Endothelial cell of umbilical vein (primary cell): ENCODE measurements at regions not wholly inside any gene's neighbourhood (a gene's known extent, or its start where the extent isn't known, plus 50 kb on each side); places are given as distances from the start of the nearest gene placed in this dataset.

Source experiments
- BruUV-seq: library from RNA; stranded (reverse); fragments of 400-500 nt; replicated peaks from 2 replicates; lab custom pipeline; 2021; lab: Mats Ljungman, UMichigan
- CTCF ChIA-PET: fragments of 300-600, 350-600 bp; sonication (Branson Sonifier 250); formaldehyde crosslinking; loops from one replicate; lab custom pipeline; 2021; ENCODE audit warnings: antibody characterized with exemption, inconsistent platforms; lab: Charles Lee
- POLR2A ChIA-PET: fragments of 300-600, 350-600 bp; sonication (Branson Sonifier 250); formaldehyde crosslinking; loops from one replicate; lab custom pipeline; 2021; ENCODE audit warnings: antibody characterized with exemption, inconsistent platforms; lab: Charles Lee
- DNase-seq: peaks from one replicate; pipeline ENCODE4 v3.0.0-alpha.2; 2011; ENCODE audit warnings: low read depth, low spot score
- FAIRE-seq: peaks from 2 replicates; lab custom pipeline; 2011; peaks lifted over from hg19 to GRCh38; lab: Jason Lieb, UNC
- H2AFZ ChIP-seq: 2 replicates; pipeline ENCODE4 v1.6.0; 2012; ENCODE audit warnings: low read depth, low read length, control low read depth, inconsistent platforms
- H3K27ac ChIP-seq: 2 replicates; pipeline ENCODE4 v1.5.1; 2011; ENCODE audit warnings: low read depth, mild to moderate bottlenecking, control low read depth, low read length, moderate library complexity; ENCODE audit not compliant: insufficient read depth
- H3K27me3 ChIP-seq, 2 experiments: 2 replicates each; pipeline versions ENCODE4 v1.6.0 to v1.6.1; 2011; ENCODE audit warnings: low read length in 2 of 2, mixed read lengths in 1 of 2; ENCODE audit not compliant: control insufficient read depth in 2 of 2, insufficient read depth in 2 of 2
- H3K36me3 ChIP-seq, 2 experiments: 2 replicates in 1 of 2; 3 replicates in 1 of 2; pipeline ENCODE4 v1.5.1; 2011; ENCODE audit warnings: low read length in 2 of 2, mild to moderate bottlenecking in 1 of 2, moderate library complexity in 1 of 2; ENCODE audit not compliant: control insufficient read depth in 2 of 2, insufficient read depth in 2 of 2; ENCODE audit errors: extremely low read depth in 1 of 2
- H3K4me1 ChIP-seq: 3 replicates; pipeline ENCODE4 v1.5.1; 2011; ENCODE audit warnings: mild to moderate bottlenecking, low read length; ENCODE audit not compliant: control insufficient read depth, insufficient read depth; ENCODE audit errors: extremely low read depth
- H3K4me2 ChIP-seq: 2 replicates; pipeline ENCODE4 v1.6.1; 2011; ENCODE audit warnings: low read length, control low read depth, mixed read lengths; ENCODE audit not compliant: insufficient read depth
- H3K4me3 ChIP-seq, 3 experiments: fragments of 200-600 bp in 1 of 3; sonication (generic), shearing (Covaris generic) in 1 of 3; replicated peaks in 1 of 3; 2 replicates each; pipeline ENCODE4 v1.5.1; 2011 to 2016; ENCODE audit warnings: control low read depth in 3 of 3, low read length in 3 of 3, mild to moderate bottlenecking in 2 of 3, inconsistent platforms in 1 of 3, low read depth in 1 of 3, moderate library complexity in 1 of 3; ENCODE audit not compliant: insufficient read depth in 1 of 3
- H3K79me2 ChIP-seq: 2 replicates; pipeline ENCODE4 v1.6.0; 2012; ENCODE audit warnings: low read length, inconsistent platforms; ENCODE audit not compliant: control insufficient read depth, insufficient read depth
- H3K9ac ChIP-seq: replicated peaks from 2 replicates; pipeline ENCODE3; 2011; ENCODE audit warnings: low read length, control low read depth; ENCODE audit not compliant: insufficient read depth; ENCODE audit errors: extremely low read depth
- H3K9me1 ChIP-seq: replicated peaks from 3 replicates; pipeline ENCODE4 v1.6.0; 2011; ENCODE audit warnings: mild to moderate bottlenecking, low read length; ENCODE audit not compliant: control insufficient read depth, insufficient read depth; ENCODE audit errors: extremely low read depth
- H3K9me3 ChIP-seq: replicated peaks from 2 replicates; pipeline ENCODE4 v1.5.1; 2012; ENCODE audit warnings: low read length, inconsistent platforms; ENCODE audit not compliant: control insufficient read depth, insufficient read depth
- H4K20me1 ChIP-seq: replicated peaks from 2 replicates; pipeline ENCODE3; 2011; ENCODE audit warnings: mild to moderate bottlenecking, low read length; ENCODE audit not compliant: control insufficient read depth, insufficient read depth; ENCODE audit errors: extremely low read depth
- CTCF ChIP-seq, 2 donors: IDR thresholded peaks; 1 replicate in 1 of 2; 2 replicates in 1 of 2; pipeline ENCODE4 v1.5.1; 2011; ENCODE audit warnings: low read length in 2 of 2, mild to moderate bottlenecking in 2 of 2, moderate library complexity in 2 of 2, control low read depth in 1 of 2, inconsistent platforms in 1 of 2, low read depth in 1 of 2; ENCODE audit not compliant: insufficient read depth in 1 of 2; ENCODE audit errors: extremely low read depth in 1 of 2
- EZH2 ChIP-seq: IDR thresholded peaks from 2 replicates; pipeline ENCODE4 v1.6.1; 2012; ENCODE audit warnings: borderline replicate concordance, low read depth, mild to moderate bottlenecking, moderate library complexity, low read length, inconsistent platforms; ENCODE audit not compliant: severe bottlenecking
- FOS ChIP-seq: IDR thresholded peaks from 2 replicates; pipeline ENCODE4 v1.6.1; 2011; ENCODE audit warnings: mild to moderate bottlenecking, low read length, moderate library complexity, borderline replicate concordance; ENCODE audit not compliant: insufficient read depth
- GATA2 ChIP-seq: IDR thresholded peaks from 2 replicates; pipeline ENCODE4 v1.7.0; 2011; ENCODE audit warnings: low read depth, mild to moderate bottlenecking, moderate library complexity, mixed read lengths, low read length; ENCODE audit not compliant: insufficient read length, insufficient read depth
- JUN ChIP-seq: IDR thresholded peaks from 2 replicates; pipeline ENCODE4 v1.6.1; 2011; ENCODE audit warnings: borderline replicate concordance, low read depth; ENCODE audit not compliant: insufficient read length, insufficient read depth
- MAX ChIP-seq: IDR thresholded peaks from 2 replicates; pipeline ENCODE4 v1.6.1; 2011; ENCODE audit not compliant: insufficient read depth, insufficient read length
- MYC ChIP-seq: IDR thresholded peaks from one replicate; pipeline ENCODE4 v1.6.1; 2011; ENCODE audit warnings: mild to moderate bottlenecking, low read depth, low read length
- POLR2A ChIP-seq: IDR thresholded peaks from 2 replicates; pipeline ENCODE4 v1.6.1; 2012; ENCODE audit warnings: low read depth, mild to moderate bottlenecking, control low read depth, low read length
- POLR2AphosphoS5 ChIP-seq: IDR thresholded peaks from 2 replicates; pipeline ENCODE4 v1.6.1; 2012; ENCODE audit warnings: low read depth, mild to moderate bottlenecking, control low read depth, low read length, moderate library complexity; ENCODE audit not compliant: insufficient read depth
- dilution Hi-C: fragments of 300-500 bp; cut with MboI; formaldehyde crosslinking; loops from one replicate; pipeline ENCODE4 v1.15.0; 2019; ENCODE audit warnings: low sequenced_read_pairs; ENCODE audit not compliant: extremely low pct_ligation_motif_present
- intact Hi-C: fragments of 100-400 bp; cut with micrococcal nuclease; formaldehyde crosslinking; loops from one replicate; pipeline ENCODE4 v1.10.0; 2022

- no peaks in the 10 kb centered on the region for H3K9me3 ChIP-seq
- intact Hi-C loops: no loop called here
- BruUV-seq: no TSS peak
- no peaks in the 10 kb centered on the region for H4K20me1 ChIP-seq
- CTCF ChIA-PET: no interaction called here
- no peak overlapping the region for H2AFZ ChIP-seq
- H3K27ac ChIP-seq: no peak overlapping the region
- FAIRE-seq (no peak), DNase-seq (no peak)
- POLR2A ChIA-PET: no interaction called here
- no peak overlapping the region for H3K9ac ChIP-seq
- no peaks in the 10 kb centered on the region for H3K4me1 ChIP-seq
- dilution Hi-C loops: no loop called here
- H3K9me1 ChIP-seq: no peaks in the 10 kb centered on the region
- TF ChIP-seq FOS: no peak
- no peak for TF ChIP-seq POLR2A
- TF ChIP-seq POLR2AphosphoS5: no peak
- TF ChIP-seq JUN: no peak
- no peak for TF ChIP-seq MYC
- TF ChIP-seq GATA2: no peak
- H3K79me2 ChIP-seq: no peaks in the 10 kb centered on the region
- H3K4me3 ChIP-seq: no peak overlapping the region
- no peaks in the 10 kb centered on the region for H3K36me3 ChIP-seq
- no peaks in the 10 kb centered on the region for H3K27me3 ChIP-seq
- no peak overlapping the region for H3K4me2 ChIP-seq
These were observed 299.4 kb downstream of the PPARGC1A start for GRCh38 chr4:23590431-23590830.

- no peaks in the 10 kb centered on the region for H4K20me1 ChIP-seq
- DNase-seq (no peak), FAIRE-seq (no peak)
- H3K4me1 ChIP-seq: no peaks in the 10 kb centered on the region
- no peak overlapping the region for H3K9ac ChIP-seq
- intact Hi-C loops (no loop called here), dilution Hi-C loops (no loop called here)
- POLR2A ChIA-PET: no interaction called here
- no peak overlapping the region for H2AFZ ChIP-seq
- no TSS peak for BruUV-seq
- H3K9me3 ChIP-seq: no peaks in the 10 kb centered on the region
- no peaks in the 10 kb centered on the region for H3K9me1 ChIP-seq
- H3K4me3 ChIP-seq: no peak overlapping the region
- CTCF ChIA-PET: no interaction called here
- no peaks in the 10 kb centered on the region for H3K36me3 ChIP-seq
- H3K79me2 ChIP-seq: no peaks in the 10 kb centered on the region
- H3K27ac ChIP-seq: no peak overlapping the region
- no peaks in the 10 kb centered on the region for H3K27me3 ChIP-seq
- TF ChIP-seq GATA2 (no peak), CTCF (IDR thresholded peaks at IDR 0.05; ENCODE audit: extremely low read depth in 1 of 2, insufficient read depth in 1 of 2, low read depth in 1 of 2, low read length in 2 of 2) (no peak), POLR2A (no peak), FOS (no peak), JUN (no peak), POLR2AphosphoS5 (no peak), EZH2 (no peak), MAX (no peak), MYC (no peak)
- no peak overlapping the region for H3K4me2 ChIP-seq
These were observed 305.8 kb downstream of the PPARGC1A start for GRCh38 chr4:23584024-23584423.
